GM21786 (cell line): ENCODE measurements at regions not wholly inside any gene's neighbourhood (a gene's known extent, or its start where the extent isn't known, plus 50 kb on each side); places are given as distances from the start of the nearest gene placed in this dataset.

Source experiments
- ATAC-seq: cut with Tn5 transposase; IDR thresholded peaks from one replicate; pipeline ENCODE4 v1.9.1; 2021; ENCODE audit not compliant: unreplicated experiment

- ATAC-seq, result no peak
These were observed 139.9 kb downstream of the MRPL57 start for GRCh38 chr13:21316376-21316775.

- ATAC-seq, result no peak
These were observed 140.1 kb downstream of the ZDHHC20 start for GRCh38 chr13:21318891-21319532.

- no peak for ATAC-seq
These were observed 139.0 kb downstream of the ZDHHC20 start for GRCh38 chr13:21319869-21320641.

GRCh38 chr13:21320642-21321034, 138.5 kb downstream of the ZDHHC20 start:
- ATAC-seq, result no peak

- ATAC-seq, result no peak
These were observed 137.8 kb downstream of the ZDHHC20 start for GRCh38 chr13:21321269-21321668.

GRCh38 chr13:21322327-21322965, 136.7 kb downstream of the ZDHHC20 start:
- ATAC-seq, result no peak
